HG03442 (cell line): ENCODE measurements at regions not wholly inside any gene's neighbourhood (a gene's known extent, or its start where the extent isn't known, plus 50 kb on each side); places are given as distances from the start of the nearest gene placed in this dataset.
"Not testable (repeated sequence)": the region's sequence is repeated elsewhere in the genome, so short reads cannot be mapped to it uniquely, and the experiment has no call there.

Experiments
- ATAC-seq: cut with Tn5 transposase; IDR thresholded peaks from one replicate; pipeline ENCODE4 v1.9.1; 2021; ENCODE audit warnings: mild to moderate bottlenecking, moderate library complexity; ENCODE audit not compliant: unreplicated experiment

DNA sequence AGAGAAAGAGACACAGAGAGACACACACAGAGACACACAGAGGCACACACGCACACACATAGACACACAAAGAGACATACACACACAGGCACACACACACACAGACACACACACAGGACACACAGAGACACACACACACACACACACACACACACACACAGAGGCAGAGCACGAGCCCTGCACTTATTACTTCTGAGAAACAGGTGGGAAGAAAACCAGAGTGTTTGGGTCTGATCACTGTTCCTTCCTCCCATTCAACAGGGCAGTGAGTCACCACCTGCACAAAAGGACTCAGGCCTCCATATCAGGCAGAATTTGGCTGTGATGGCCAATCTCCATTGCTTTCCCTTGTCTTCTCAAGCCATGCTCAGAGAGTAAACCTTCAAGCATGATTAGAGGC lies 285.0 kb downstream of the ANAPC1 start:
- not testable (repeated sequence) for ATAC-seq

DNA sequence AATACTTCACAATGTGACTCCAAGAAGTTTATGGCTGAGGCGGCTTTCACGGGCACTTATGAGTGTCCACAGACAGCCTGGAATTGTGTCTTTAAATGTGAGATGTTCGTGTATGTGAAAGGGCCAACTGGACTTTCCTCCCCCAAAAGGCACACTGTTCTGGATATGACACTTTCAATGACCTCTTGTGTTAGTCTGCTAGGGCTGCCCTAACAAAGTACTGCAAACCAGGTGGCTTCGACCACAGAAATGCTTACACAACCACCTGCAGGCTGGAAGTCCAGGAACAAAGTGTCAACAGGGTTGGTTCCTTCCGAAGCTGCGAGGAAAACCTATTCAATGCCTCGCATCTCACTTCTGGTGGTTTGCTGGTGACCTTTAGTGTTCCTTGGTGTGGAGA lies 281.7 kb downstream of the ANAPC1 start:
- not testable (repeated sequence) for ATAC-seq

DNA sequence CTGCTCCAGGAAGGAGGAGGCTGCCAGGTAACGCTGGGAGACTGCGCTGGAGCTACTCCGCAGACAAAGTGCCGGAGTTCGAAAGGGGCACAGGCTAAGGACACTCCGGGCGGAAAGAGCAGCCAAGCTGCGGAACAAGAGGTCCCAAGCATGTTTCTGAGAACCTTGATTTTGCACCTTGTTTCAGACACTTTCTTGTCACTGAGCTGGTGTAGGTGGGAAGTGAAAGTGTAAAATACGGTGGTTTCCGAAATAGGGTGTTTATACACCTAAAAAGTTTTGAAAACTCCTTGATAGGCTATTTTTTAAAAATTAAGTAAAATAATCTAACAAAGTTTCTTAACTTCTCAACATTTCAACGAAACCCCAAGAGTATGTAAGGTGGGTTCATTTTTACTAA lies 278.2 kb downstream of the ANAPC1 start:
- not testable (repeated sequence) for ATAC-seq

DNA sequence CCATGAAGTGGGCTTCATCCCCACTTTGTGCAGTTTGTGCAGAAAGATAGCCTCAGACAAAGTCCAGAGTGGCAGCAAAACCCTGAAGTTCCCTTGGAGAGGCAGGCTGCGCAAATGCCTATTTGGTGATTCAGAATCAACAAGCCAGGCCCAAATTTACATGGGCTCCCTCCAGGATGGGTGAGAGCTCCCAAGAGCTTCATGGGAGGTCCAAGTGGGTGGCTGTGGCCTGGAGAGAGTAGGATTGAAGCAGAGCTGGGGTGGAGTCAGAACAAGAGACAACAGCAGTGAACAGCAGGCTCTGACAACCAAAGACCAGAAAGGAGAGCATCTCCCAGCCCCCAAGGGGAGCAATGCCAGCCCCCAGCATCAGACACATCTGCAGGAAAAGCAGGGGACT lies 277.4 kb downstream of the ANAPC1 start:
- ATAC-seq = not testable (repeated sequence)

DNA sequence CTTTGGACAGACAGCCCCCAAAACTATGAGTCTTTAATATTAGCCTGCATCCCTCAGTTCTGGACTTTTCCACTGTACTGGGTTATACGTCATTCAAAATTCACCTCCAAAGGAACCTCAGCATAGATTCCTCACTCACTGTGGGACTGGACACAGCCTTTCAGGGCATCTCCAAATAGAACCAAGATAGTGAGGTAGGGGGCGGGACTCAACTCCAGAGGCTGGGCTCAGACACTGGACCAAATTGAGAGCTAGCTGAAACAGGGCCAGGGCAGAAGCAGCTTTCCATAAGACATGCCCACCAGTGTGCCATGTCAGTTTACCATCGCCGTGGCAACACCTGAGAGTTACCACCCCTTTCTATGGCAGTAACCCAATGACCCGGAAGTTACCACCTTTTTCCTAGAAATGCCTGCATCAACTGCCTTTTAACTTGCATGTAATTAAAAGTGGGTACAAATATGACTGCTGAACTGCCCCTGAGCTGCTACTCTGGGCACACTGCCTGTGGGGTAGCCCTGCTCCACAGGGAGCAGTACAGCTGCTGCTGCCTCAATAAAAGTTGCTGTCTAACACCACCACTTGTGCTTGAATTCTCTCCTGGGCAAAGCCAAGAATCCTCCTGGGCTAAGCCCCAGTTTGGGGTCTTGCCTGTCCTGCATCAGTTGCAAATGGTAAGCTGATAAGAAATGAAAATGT lies 274.7 kb downstream of the ANAPC1 start:
- ATAC-seq = not testable (repeated sequence)

DNA sequence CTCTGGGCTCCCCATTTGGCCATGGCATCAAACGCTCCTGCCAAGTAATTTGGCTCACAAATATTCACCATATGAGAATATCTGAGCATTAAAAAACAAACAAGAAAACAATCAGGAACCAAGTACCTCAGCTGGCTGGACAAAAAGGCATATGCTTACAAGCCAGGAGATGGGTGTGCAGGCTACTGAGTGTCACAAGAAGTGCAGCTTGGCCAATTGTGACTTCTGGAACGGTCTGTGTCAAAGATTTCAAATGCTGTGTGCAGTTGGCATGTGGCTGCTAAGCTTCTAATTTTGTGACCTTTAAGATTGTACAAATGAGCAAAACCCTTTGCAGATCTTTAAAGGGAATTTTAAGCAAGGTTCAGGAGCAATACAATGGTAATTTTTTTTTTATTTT lies 274.0 kb downstream of the ANAPC1 start:
- ATAC-seq = not testable (repeated sequence)

DNA sequence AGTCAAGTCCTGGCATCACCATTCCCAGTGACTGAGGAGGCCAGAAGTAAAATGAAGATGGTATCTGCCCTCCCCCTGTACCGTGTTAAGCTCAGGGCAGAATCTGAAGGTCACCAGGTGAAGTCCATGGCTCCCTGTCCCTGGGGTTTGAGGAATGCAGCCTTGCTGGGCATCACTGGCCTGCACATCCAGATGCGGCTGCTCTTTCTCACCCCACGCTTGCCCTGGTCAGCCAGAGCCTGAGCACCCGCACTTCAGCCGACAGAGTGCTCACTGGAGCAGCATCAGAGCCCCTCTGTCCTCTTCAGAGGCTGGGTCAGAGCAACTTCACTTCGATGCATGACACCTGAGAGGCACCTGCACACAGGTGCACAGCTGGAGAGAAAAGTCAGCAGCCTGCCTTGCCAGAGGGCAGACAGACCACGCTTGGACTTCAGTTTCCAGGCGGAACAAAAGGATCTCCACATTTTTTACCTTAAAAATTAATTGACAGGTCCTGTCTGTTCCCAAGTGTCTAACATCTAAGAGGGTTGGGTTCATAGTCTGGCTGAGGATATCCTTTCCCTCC lies 267.3 kb downstream of the ANAPC1 start:
- no peak for ATAC-seq

DNA sequence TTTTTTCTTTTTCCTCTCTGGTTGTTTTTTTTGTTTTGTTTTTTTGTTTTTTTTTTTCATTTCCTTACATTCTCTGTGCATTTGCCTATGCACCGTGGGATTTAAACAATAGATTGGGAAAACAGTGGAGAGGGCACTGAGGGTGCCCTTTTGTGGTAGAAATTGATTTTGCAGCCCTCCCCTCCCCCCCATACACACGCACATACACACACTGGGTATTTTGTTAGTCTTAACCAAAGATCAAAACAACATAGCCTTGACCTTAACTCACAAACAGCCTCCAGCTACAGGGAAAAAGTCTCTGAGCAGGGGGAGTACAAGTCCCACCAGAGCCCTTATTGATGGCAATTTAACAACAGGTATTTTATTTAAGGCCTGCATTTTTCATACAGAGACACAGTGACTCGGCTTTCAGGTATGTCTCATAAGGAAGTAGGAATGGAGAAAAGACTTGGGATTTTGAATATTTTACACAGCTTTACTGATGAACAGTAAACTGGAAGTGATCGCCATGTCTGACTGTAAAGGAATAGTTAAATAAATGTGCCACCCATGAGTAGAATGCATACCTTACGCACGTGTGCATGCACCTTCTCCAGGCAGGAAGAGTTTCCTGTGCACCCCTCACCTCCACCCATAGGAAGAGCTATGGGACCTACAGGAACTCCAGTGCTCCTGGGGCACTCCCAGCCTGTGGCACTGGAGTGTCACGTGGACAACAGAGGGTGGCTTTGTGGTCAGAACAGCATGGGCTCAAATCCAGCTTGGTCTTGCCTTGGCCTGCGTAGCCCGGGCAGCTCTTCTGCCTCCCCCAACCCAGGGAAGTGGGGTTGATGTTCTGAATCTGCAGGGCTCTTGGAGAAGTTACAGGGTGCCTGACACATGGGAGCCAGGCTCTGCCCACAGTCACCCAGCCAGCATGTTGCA lies 266.4 kb downstream of the ANAPC1 start:
- no peak for ATAC-seq

DNA sequence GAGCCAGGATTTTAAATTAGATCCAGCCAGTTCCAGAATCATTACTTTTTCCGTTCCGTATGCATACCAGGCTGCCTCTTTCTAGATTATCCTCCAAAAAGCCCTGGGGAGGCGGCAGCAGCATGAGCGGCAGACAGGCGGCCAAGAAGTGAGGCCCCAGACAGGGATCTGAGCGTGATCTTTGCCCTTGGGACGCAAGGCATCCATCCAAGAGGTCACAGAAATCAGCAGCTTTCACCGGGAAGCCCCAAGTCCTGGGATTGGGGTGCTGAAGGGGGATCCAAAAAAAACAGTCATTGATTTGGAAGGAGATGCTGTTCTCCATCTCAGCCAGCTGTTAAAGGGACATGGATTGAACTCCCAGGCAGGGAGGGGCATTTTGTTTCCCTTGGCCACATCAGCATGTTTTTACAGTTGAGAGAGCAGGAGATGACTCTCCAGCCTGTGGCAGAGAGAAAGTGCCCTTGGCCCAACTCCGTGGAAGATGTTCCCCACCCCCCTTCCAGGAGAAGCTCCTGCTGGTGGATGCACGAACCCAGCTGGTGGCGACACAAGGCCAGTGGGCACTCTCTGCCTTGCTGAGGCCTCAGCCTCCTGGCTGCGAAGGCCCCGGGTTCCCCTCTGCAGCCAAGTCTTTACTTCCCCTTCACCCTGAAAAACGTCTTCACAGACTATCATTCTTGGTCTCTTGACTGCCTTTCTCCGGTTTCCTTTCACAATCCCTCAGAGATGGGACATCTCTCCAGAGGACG lies 265.6 kb downstream of the ANAPC1 start:
- ATAC-seq = no peak

DNA sequence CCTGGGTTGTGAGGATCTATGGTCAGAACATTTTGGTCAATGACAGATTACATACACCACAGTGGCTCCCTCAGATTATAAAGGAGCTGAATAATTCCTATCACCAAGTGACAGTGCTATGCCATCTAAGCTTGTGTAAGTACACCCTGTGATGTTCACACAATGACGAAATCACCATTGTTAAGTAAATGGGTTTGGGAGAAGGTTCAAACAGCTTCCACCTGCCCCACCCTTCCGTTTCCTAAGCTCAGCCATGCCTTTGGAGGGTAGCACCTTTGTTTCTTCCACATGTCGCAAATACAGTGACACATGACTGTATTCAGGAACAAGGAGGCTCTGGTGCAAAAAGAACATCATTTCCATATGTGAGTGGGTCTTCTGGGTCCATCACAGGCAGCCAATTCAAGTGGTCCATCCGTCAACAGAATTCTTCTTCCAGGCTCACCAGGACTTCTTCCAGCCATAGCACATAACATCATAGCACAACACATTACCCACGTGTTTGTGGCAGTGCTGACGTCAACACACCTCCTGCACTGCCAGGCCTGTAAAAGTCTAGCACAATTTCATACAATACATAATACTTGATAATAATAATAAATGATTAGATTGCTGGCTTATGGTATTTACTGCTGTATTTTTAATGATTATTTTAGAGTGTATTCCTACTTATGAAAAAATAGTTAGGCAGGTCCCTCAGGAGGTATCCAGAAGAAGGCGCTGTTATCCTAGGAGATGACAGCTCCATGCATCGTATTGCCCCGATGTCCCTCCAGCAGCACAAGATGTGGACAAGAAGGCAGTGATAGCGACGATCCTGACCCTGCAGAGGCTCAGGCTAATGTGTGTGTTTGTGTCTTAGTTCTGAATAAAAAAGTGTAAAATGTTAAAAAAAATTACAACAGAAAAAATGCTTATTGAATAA lies 264.8 kb downstream of the ANAPC1 start:
- ATAC-seq = no peak

DNA sequence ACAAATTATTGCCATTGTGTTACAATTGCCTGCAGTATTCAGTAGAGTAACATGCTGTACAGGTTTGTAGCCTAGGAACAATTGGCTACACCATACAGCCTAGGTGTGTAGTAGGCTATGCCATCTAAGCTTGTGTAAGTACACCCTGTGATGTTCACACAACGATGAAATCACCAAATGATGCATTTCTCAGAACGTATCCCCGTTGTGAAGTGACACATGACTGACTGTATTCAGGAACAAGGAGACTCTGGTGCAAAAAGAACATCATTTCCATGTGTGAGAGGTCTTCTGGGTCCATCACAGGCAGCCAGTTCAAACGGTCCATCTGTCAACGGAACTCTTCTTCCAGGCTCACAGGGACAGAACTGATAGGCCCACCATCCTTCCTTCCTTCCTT lies 263.7 kb downstream of the ANAPC1 start:
- no peak for ATAC-seq

DNA sequence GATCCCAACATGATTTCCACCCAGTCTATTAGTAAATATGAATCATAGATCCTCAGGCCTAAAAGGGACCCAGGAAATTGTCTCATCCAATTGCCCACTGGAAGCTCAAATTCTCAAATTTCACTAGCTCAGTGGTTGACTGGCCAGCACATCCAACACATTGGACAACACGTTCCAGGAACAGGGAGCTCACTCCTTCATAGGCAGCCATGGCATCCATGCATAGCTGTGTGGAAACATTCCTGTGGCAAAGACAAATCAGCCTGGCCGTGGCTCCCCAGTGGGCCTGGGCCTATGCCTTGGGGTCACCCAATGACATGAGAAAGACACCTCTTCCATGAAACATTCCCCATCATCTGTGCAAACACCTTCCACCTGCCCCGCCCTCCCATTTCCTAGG lies 261.1 kb downstream of the ANAPC1 start:
- ATAC-seq = no peak

DNA sequence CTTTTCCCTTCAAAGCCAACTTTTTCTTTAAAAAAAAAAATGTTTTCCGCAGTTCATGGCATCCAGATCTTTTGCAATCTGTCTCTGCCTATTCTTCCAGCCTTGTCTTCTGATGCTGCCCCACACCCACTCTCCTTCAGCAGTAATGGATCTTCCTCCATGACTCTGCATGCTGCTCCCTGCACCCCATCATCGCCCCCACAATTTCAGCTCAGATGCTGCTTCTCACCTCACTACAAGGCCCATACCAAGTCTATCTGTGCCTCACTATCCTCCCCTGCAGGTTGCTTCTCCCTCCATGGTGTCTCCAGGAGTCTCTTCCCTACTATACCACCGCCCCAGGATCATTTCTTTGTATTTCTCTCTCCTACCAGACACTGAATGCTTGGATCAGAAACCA lies 260.6 kb downstream of the ANAPC1 start:
- no peak for ATAC-seq

DNA sequence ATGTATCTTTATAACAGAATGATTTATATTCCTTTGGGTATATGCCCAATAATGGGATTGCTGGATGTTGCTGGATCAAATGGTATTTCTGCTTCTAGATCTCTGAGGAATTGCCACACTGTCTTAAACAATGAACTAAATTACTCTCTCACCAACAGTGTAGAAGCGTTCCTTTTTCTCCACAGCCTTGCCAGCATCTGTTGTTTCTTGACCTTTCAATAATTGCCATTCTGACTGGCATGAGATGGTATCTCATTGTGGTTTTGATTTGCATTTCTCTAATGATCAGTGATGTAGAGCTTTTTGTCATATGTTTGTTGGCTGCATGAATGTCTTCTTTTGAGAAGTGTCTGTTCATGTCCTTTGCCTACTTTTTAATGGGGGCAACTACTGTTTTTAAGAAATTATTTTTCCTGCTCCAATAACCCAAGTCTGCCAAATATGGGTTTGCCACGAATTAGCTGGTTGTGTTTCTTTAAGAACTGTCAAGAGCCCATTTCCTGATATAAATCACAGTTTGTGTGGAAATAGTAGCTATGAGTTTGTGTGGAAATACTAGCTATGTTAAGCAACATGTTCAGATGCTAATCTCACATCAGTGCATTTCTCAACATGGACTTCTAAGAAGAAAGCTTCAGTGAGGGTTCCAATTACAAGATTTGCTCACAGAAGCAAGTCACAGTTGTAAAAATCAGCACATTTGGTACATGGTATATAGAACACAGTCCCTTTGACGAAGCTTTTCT lies 259.4 kb downstream of the ANAPC1 start:
- ATAC-seq = no peak

DNA sequence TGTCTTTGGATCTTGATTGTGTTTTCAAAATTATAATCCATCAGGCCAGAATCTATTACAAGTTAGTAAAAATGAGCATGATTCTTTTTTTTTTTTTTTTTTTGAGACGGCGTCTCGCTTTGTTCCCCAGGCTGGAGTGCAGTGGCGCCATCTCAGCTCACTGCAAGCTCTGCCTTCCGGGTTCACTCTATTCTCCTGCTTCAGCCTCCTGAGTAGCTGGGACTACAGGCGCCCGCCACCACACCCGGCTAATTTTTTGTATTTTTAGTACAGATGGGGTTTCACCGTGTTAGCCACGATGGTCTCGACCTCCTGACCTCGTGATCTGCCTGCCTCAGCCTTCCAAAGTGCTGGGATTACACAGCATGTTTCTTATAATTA lies 258.8 kb downstream of the ANAPC1 start:
- not testable (repeated sequence) for ATAC-seq

DNA sequence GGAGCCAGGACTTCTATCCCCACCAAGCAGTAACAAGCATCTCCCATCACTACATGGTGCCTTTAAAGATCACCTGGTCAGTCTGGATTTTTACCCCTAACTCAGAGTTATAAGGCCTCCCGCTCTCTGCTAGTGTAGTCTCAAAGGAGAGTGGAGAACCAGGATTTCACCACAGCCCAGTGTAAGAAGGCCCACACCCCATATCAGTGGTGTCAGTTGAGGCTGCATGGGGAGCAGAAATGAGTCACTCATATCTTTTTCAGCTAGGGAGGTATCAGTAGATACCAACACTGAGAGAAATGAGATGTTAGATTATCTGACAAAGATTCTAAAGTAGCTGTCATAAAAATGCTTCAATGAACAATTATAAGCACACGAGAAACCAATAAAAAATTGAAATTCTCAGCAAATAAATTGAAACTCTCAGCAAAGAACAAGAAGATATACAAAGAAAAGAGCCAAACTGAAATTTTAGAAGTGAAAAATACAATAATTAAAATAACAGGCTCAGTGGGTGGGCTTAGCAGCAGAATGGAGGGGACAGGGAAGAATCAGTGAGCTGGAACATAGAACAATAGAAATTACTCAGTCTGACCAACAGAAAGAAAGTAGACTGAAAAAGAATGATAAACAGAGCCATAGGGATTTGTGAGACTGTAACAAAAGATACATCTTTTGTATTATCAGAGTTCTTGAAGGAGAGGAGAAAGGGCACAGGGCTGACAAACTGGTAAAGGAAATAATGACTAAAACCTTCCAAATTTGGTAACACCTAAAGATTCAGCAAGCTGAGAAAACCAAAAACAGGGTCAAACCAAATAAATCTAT lies 257.7 kb downstream of the ANAPC1 start:
- no peak for ATAC-seq

DNA sequence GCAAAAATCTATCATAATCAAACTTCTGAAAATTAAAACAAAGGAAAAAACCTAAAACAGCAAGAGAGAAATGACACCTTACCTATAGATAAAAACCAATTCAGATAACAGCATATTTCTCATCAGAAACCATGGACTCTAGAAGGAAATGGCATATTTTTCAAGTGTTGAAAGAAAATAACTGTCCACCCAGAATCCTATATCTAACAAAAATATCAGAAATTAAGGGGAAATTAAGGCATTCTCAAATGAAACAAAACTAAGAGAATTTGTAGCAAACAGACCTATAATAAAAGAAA lies 257.2 kb downstream of the ANAPC1 start:
- no peak for ATAC-seq

DNA sequence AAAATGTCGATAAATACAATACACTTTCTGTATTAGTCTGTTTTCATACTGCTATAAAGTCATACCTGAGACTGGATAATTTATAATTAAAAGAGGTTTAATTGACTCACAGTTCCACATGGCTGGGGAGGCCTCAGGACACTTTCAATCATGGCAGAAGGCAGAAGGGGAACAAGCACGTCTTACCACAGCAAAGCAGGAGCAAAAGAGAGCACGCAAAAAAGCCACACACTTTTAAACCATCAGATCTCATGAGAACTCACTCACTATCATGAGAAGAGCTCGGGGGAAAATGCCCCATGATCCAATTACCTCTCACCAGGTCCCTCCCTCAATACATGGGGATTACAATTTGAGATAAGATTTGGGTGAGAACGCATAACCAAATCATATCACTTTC lies 256.7 kb downstream of the ANAPC1 start:
- ATAC-seq = no peak

DNA sequence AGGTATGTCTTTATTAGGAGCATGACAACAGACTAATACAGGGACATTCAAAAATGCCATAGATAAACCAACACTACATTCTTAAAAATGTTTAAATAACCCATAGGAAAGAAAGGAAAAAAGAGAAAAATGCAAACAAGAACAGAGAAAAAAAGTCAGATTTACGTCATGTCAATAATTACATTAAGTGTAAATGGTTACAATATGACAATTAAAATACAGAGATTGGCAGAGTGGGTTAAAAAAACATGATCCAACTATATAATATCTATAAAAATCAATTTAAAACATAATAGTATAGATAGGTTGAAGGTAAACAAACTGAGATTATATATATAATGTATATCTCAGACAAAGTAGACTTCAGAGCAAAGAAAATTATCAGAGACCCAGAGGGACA lies 255.8 kb downstream of the ANAPC1 start:
- no peak for ATAC-seq
